MM.1S (cell line): ENCODE measurements at regions not wholly inside any gene's neighbourhood (a gene's known extent, or its start where the extent isn't known, plus 50 kb on each side); places are given as distances from the start of the nearest gene placed in this dataset.

Source experiments
- CTCF ChIP-seq: fragments of 300-600 bp; sonication (generic); IDR thresholded peaks from 2 replicates; pipeline ENCODE4 v1.5.1; 2016; ENCODE audit warnings: antibody characterized with exemption, low read length, mixed read lengths
- EZH2 ChIP-seq: fragments of 300-600 bp; sonication (generic); optimal IDR thresholded peaks from 2 replicates; pipeline ENCODE3; 2017; ENCODE audit warnings: low read depth, mild to moderate bottlenecking, antibody characterized with exemption, low read length, mixed read lengths
- EZH2phosphoT487 ChIP-seq: fragments of 300-600 bp; sonication (generic); IDR thresholded peaks from 2 replicates; pipeline ENCODE4 v1.6.1; 2018; ENCODE audit warnings: antibody characterized with exemption, low read length

DNA sequence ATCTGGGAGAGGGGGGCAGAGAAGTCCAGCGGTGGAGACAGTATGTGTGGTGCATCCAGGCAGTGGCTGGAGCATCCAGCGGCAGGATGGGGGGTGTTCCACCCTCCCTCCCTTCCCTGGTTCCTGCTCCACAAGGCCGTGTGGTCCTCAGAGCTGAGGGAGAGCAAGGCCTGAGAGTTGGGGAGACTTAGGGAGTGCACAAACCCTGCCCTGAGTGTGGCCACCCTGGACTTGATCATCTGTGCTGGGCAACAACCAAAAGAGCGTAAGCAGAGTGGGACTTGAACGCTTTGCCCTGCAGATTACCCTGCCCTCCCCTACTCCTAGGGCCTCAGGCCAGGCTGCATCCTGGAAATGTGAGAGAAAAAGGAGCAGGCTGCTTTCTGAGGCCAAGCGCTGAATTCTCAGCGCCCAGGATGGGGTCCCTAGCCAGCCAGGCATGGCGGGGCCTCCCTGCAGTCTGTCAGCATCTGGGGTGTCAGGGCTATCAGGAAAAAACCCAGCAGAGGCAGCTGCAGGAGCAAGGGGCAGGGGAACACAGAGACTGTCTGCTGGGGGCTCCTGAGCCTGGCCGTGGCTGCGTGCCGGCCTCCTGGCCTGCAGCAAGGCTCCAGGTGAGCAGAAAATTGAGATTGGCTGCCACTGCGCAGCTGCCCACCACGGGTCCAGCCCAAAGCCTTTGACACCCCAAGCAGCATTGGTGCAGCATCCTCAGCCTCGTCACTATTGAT, 266.2 kb downstream of the NPHP4 start:
- no peak for TF ChIP-seq CTCF
- TF ChIP-seq EZH2, result no peak
- no peak for TF ChIP-seq EZH2phosphoT487
